Vagina (tissue), 2 donors: ENCODE measurements at regions not wholly inside any gene's neighbourhood (a gene's known extent, or its start where the extent isn't known, plus 50 kb on each side); places are given as distances from the start of the nearest gene placed in this dataset.

Source experiments
- DNase-seq, 2 donors: peaks; one replicate each; pipeline ENCODE4 v3.0.0-alpha.2; 2017; ENCODE audit errors: extremely low spot score in 2 of 2
- H3K27ac ChIP-seq: fragments of 200-600 bp; sonication (generic); one replicate; pipeline ENCODE4 v1.5.1; 2019
- H3K27me3 ChIP-seq: fragments of 200-600 bp; sonication (generic); one replicate; pipeline ENCODE4 v1.5.1; 2019
- H3K36me3 ChIP-seq, 2 donors: fragments of 200-600 bp; sonication (generic); one replicate each; pipeline ENCODE4 v1.5.1; 2017 to 2019
- H3K4me1 ChIP-seq: fragments of 200-600 bp; sonication (generic); one replicate; pipeline ENCODE4 v1.5.1; 2019
- H3K4me3 ChIP-seq, 2 donors: fragments of 200-600 bp; sonication (generic); 1 replicate in 1 of 2; 2 replicates in 1 of 2; pipeline ENCODE4 v1.5.1; 2016 to 2019
- H3K9me3 ChIP-seq: fragments of 200-600 bp; sonication (generic); one replicate; pipeline ENCODE4 v1.5.1; 2019
- CTCF ChIP-seq, 3 experiments: fragments of 450-650 bp in 2 of 3; fragments of 200-600 bp in 1 of 3; sonication (generic) in 1 of 3; IDR thresholded peaks; one replicate each; pipeline ENCODE4 v1.5.1; 2017 to 2019; ENCODE audit warnings: antibody characterized with exemption in 3 of 3, mild to moderate bottlenecking in 2 of 3, moderate library complexity in 2 of 3
- POLR2A ChIP-seq, 2 donors: fragments of 450-650 bp; IDR thresholded peaks; one replicate each; pipeline ENCODE4 v1.6.1; 2017; ENCODE audit warnings: antibody characterized with exemption in 2 of 2, mild to moderate bottlenecking in 2 of 2, moderate library complexity in 2 of 2
- POLR2AphosphoS5 ChIP-seq, 2 donors: sonication (generic); formaldehyde crosslinking; IDR thresholded peaks; one replicate each; pipeline ENCODE4 v1.9.0; 2017; ENCODE audit warnings: antibody characterized with exemption in 2 of 2, mild to moderate bottlenecking in 2 of 2, low read depth in 1 of 2; ENCODE audit not compliant: insufficient read depth in 1 of 2
- intact Hi-C: fragments of 100-400 bp; cut with DNase I; formaldehyde crosslinking; loops from one replicate; pipeline ENCODE4 v1.15.1; 2023

DNA sequence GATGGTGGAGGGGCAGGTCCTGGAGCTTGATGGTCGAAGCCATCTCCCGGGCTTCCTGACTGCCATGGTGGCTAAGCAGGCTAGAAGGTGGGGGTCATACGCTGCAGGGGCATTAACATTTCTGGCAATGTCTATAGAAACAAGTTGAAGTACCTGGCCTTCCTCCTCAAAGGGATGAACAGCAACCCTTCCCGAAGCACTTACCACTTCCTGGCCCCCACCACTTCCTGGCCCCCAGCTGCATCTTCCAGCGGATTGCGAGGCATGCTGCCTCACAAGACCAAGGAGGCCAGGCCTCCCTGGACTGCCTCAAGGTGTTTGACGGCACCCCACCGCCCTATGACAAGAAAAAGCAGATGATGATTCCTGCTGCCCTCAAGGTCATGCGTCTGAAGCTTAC is 97.0 kb upstream of the MOCS2 start:
- intact Hi-C loops, result no loop called here
- TF ChIP-seq POLR2A (IDR thresholded peaks at IDR 0.05) (no peak), CTCF (IDR thresholded peaks at IDR 0.05) (no peak), POLR2AphosphoS5 (IDR thresholded peaks at IDR 0.05; ENCODE audit: insufficient read depth in 1 of 2, low read depth in 1 of 2) (no peak)
- no peaks in the 10 kb centered on the region for H3K36me3 ChIP-seq
- no peak for DNase-seq
- no peak overlapping the region for H3K27ac ChIP-seq
- no peak overlapping the region for H3K4me3 ChIP-seq
- H3K9me3 ChIP-seq, result no peaks in the 10 kb centered on the region
- no peaks in the 10 kb centered on the region for H3K4me1 ChIP-seq
- H3K27me3 ChIP-seq, result no peaks in the 10 kb centered on the region

DNA sequence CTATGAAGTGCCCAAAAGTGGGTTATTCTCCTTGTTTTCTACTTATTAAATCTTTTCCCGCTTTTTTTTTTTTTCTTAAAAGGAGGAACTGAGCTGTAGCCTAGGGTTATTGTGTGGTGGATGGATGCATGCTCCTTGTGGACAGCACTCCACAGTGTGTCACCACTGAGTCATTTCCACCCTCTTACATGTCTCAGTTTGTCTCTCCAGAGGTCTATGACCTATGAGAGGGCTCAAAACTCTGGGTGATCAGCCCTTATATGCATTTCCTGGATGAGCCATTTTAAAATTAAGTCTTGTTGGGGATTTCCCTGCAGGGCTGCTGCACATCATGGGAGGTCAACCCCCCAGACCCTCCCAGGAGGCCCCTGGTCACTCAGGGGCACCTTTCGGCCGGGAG is 102.2 kb upstream of the MOCS2 start:
- intact Hi-C loops, result no loop called here
- Histone ChIP-seq H3K36me3 (no peaks in the 10 kb centered on the region), H3K27me3 (no peaks in the 10 kb centered on the region), H3K27ac (no peak overlapping the region), H3K4me1 (no peaks in the 10 kb centered on the region), H3K9me3 (no peaks in the 10 kb centered on the region), H3K4me3 (no peak overlapping the region)
- TF ChIP-seq CTCF (IDR thresholded peaks at IDR 0.05) (no peak), POLR2A (IDR thresholded peaks at IDR 0.05) (no peak), POLR2AphosphoS5 (IDR thresholded peaks at IDR 0.05; ENCODE audit: insufficient read depth in 1 of 2, low read depth in 1 of 2) (no peak)
- no peak for DNase-seq

- Histone ChIP-seq H3K27me3 (no peaks in the 10 kb centered on the region), H3K4me1 (no peaks in the 10 kb centered on the region), H3K36me3 (no peaks in the 10 kb centered on the region), H3K27ac (no peak overlapping the region), H3K9me3 (no peaks in the 10 kb centered on the region), H3K4me3 (no peak overlapping the region)
- TF ChIP-seq POLR2A (IDR thresholded peaks at IDR 0.05), result no peak
- intact Hi-C loops, result no loop called here
- no peak for DNase-seq
Observed at GRCh38 chr5:53219174-53219573, 109.6 kb upstream of the MOCS2 start.

DNA sequence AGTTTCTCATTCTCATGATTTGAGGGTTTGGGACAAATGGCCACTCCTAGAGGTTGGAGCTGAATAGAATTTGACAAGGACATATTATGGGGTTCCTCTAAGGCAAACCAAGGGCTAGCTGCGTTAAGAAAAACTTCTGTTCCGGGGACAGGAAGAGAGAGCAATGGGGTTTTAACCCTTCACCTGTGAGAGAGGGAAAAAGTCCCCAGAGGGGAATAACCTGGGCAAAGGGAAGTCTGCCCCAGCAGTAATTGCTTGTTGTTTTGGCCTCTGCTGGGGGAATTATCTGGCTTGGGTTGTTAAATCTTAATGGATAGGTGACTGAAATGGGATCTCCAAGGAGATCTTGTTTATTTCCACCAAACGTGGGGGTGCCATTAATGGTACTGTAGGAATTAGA is 110.1 kb upstream of the MOCS2 start:
- Histone ChIP-seq H3K36me3 (no peaks in the 10 kb centered on the region), H3K9me3 (no peaks in the 10 kb centered on the region), H3K27ac (no peak overlapping the region), H3K4me1 (no peaks in the 10 kb centered on the region), H3K27me3 (no peaks in the 10 kb centered on the region), H3K4me3 (no peak overlapping the region)
- TF ChIP-seq POLR2AphosphoS5 (IDR thresholded peaks at IDR 0.05; ENCODE audit: insufficient read depth in 1 of 2, low read depth in 1 of 2), result no peak
- no peak for TF ChIP-seq POLR2A (IDR thresholded peaks at IDR 0.05)
- TF ChIP-seq CTCF (IDR thresholded peaks at IDR 0.05), result no peak
- no peak for DNase-seq
- intact Hi-C loops, result no loop called here

GRCh38 chr5:53233645-53234405 is 124.3 kb upstream of the MOCS2 start:
- no peak for TF ChIP-seq POLR2AphosphoS5 (IDR thresholded peaks at IDR 0.05; ENCODE audit: insufficient read depth in 1 of 2, low read depth in 1 of 2)
- TF ChIP-seq CTCF (IDR thresholded peaks at IDR 0.05), result no peak
- no peak for TF ChIP-seq POLR2A (IDR thresholded peaks at IDR 0.05)
- no peak for DNase-seq
- Histone ChIP-seq H3K27ac (no peak overlapping the region), H3K36me3 (no peaks in the 10 kb centered on the region), H3K4me3 (no peak overlapping the region), H3K9me3 (no peaks in the 10 kb centered on the region), H3K4me1 (no peaks in the 10 kb centered on the region), H3K27me3 (no peaks in the 10 kb centered on the region)
- intact Hi-C loops, result no loop called here
